Glutamatergic neuron (in vitro differentiated cells): ENCODE measurements at regions not wholly inside any gene's neighbourhood (a gene's known extent, or its start where the extent isn't known, plus 50 kb on each side); places are given as distances from the start of the nearest gene placed in this dataset.
"Not testable (repeated sequence)": the region's sequence is repeated elsewhere in the genome, so short reads cannot be mapped to it uniquely, and the experiment has no call there.

Experiments
- DNase-seq: peaks from one replicate; pipeline ENCODE4 v3.0.0; 2022
- H3K27ac Mint-ChIP-seq: one replicate; pipeline ENCODE4 v1.8.0; 2020; ENCODE audit warnings: mild to moderate bottlenecking, mixed read lengths, inconsistent platforms; ENCODE audit not compliant: unreplicated experiment
- H3K27me3 Mint-ChIP-seq: one replicate; pipeline ENCODE4 v1.8.0; 2020; ENCODE audit warnings: mild to moderate bottlenecking, moderate library complexity, mixed read lengths, inconsistent platforms; ENCODE audit not compliant: unreplicated experiment
- H3K36me3 Mint-ChIP-seq: one replicate; pipeline ENCODE4 v1.8.0; 2020; ENCODE audit warnings: mild to moderate bottlenecking, mixed read lengths, inconsistent platforms; ENCODE audit not compliant: unreplicated experiment
- H3K4me1 Mint-ChIP-seq: one replicate; pipeline ENCODE4 v1.8.0; 2020; ENCODE audit warnings: mild to moderate bottlenecking, low read depth, mixed read lengths, inconsistent platforms; ENCODE audit not compliant: unreplicated experiment
- H3K4me3 Mint-ChIP-seq: one replicate; pipeline ENCODE4 v1.8.0; 2020; ENCODE audit warnings: mild to moderate bottlenecking, mixed read lengths, inconsistent platforms; ENCODE audit not compliant: unreplicated experiment
- H3K9me3 Mint-ChIP-seq: one replicate; pipeline ENCODE4 v1.8.0; 2020; ENCODE audit warnings: mild to moderate bottlenecking, moderate library complexity, mixed read lengths, inconsistent platforms; ENCODE audit not compliant: unreplicated experiment
- TF ChIP-seq, protein P1 (sequence below): fragments of 200-600 bp; sonication (generic); IDR thresholded peaks from one replicate; pipeline ENCODE4 v1.5.0; 2021; ENCODE audit not compliant: partially characterized antibody, unreplicated experiment

DNA sequence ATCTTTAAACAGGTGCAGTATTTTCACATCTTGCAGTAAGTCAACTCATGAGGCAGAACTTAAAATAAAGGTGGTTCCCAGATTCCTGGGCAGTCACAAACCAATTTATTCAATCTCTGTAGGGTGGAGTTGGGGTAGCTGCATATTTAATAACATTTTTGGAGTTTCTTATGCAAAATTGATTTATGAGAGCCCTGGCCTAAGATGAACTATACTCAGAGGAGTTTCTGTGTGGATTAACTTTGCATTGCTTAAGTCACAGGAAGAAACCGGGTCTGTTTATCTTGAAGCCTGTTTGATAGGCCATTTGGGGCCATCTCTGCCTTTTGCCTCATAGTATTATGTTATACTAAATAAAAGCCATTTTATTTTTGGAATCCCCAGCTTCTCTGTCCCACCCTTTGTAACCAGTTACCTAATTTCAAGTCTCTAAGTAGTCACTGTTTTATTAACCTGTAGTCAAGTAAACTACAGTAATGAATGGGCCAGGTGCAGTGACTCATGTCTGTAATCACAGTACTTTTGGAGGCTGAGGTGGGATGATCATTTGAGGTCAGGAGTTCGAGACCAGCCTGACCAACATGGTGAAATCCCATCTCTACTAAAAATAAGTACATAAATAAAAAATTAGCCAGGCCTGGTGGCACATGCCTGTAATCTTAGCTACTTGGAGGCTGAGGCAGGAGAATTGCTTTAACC lies 104.4 kb upstream of the FAM3C start:
- Mint-ChIP-seq H3K27me3 (no peaks in the 10 kb centered on the region), H3K4me1 (no peaks in the 10 kb centered on the region), H3K9me3 (peaks cover 4% of the 10 kb centered on the region), H3K27ac (no peak overlapping the region), H3K4me3 (no peak overlapping the region), H3K36me3 (peaks cover under 1% of the 10 kb centered on the region)
- DNase-seq = no peak
- TF ChIP-seq, protein P1, sequence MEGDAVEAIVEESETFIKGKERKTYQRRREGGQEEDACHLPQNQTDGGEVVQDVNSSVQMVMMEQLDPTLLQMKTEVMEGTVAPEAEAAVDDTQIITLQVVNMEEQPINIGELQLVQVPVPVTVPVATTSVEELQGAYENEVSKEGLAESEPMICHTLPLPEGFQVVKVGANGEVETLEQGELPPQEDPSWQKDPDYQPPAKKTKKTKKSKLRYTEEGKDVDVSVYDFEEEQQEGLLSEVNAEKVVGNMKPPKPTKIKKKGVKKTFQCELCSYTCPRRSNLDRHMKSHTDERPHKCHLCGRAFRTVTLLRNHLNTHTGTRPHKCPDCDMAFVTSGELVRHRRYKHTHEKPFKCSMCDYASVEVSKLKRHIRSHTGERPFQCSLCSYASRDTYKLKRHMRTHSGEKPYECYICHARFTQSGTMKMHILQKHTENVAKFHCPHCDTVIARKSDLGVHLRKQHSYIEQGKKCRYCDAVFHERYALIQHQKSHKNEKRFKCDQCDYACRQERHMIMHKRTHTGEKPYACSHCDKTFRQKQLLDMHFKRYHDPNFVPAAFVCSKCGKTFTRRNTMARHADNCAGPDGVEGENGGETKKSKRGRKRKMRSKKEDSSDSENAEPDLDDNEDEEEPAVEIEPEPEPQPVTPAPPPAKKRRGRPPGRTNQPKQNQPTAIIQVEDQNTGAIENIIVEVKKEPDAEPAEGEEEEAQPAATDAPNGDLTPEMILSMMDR = no peak

DNA sequence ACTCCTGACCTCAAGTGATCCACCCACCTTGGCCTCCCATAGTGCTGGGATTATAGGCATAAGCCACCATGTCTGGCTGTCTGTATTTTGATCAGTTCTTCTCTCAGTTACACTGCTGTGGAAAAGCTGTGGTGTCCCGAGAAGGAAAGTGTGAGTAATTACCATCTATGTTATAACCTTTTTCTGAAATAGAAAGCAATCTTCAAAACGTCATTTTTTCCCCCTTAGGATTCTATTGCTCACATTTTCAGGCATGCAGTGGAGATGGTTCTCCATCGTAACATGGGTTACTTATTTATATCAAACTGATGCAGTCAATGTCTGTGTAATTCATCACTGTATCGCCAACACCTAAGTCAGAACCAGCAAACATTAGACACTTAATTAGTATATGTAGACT lies 103.5 kb upstream of the FAM3C start:
- Mint-ChIP-seq H3K4me1 (no peaks in the 10 kb centered on the region), H3K27me3 (no peaks in the 10 kb centered on the region)

DNA sequence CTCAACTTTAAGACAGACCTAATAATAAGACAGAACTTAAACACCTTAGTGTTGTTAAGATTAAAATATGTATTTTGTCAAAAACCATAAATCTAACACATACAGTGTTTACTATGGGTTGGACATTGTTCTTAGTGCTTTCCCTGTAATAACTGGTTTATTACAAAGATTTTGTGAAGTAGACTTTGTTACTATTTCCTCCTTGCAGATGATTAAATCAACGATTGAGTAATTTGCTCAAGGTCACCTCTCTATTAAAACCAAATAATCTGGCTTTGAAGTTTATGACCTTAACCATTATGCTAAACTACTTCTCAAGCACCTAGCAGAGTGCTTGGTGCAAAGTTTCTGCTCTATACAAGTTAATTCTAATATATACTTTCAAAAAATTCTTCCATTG lies 102.7 kb upstream of the FAM3C start:
- no peak overlapping the region for H3K27ac Mint-ChIP-seq
- TF ChIP-seq, protein P1 = no peak
- no peaks in the 10 kb centered on the region for H3K27me3 Mint-ChIP-seq
- DNase-seq = no peak
- no peak overlapping the region for H3K4me3 Mint-ChIP-seq
- no peaks in the 10 kb centered on the region for H3K36me3 Mint-ChIP-seq
- no peaks in the 10 kb centered on the region for H3K9me3 Mint-ChIP-seq
- H3K4me1 Mint-ChIP-seq = no peaks in the 10 kb centered on the region

More for the DNA sequence above, 103.5 kb upstream of the FAM3C start:
- Mint-ChIP-seq H3K4me3 (no peak overlapping the region), H3K27ac (no peak overlapping the region), H3K9me3 (peaks cover under 1% of the 10 kb centered on the region), H3K36me3 (no peaks in the 10 kb centered on the region)
- DNase-seq = no peak
- TF ChIP-seq, protein P1 = no peak

DNA sequence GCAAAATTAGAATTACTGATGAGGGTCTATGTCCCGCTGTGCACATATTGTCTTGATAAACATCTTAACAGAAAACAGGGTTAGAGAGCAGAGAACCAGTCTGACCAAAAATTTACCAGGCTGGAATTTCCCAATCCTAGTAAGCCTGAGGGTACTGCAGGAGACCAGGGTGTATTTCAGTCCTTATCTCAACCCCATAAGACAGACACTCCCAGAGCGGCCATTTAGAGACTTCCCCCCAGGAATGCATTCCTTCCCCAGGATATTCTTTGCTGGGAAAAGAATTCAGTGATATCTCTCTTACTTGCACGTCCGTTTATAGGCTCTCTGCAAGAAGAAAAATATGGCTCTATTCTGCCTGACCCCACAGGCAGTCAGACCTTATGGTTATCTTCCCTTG lies 101.4 kb upstream of the FAM3C start:
- not testable (repeated sequence) for H3K36me3 Mint-ChIP-seq, H3K27ac Mint-ChIP-seq, H3K9me3 Mint-ChIP-seq, H3K27me3 Mint-ChIP-seq, H3K4me3 Mint-ChIP-seq, H3K4me1 Mint-ChIP-seq, DNase-seq

DNA sequence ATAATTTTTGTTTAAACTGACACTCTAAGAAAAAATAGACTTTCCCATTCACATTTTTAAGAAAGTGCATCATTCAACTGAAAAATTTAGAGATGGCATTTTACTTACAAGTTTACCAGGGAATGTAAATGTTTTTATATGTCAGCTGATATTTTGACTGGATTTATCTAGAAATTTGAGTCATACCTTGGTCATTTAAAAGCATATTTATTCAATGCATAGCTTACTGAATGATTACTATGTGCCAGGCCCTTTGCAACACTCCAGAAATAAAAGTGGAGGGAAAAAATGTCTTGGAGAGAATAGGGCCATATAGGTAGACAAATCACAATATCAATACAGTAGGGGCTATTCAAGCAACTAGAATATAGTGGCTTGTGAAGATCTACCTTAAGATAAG lies 98.4 kb upstream of the FAM3C start:
- Mint-ChIP-seq H3K27me3 (no peaks in the 10 kb centered on the region), H3K9me3 (no peaks in the 10 kb centered on the region), H3K36me3 (no peaks in the 10 kb centered on the region), H3K27ac (no peak overlapping the region), H3K4me3 (no peak overlapping the region), H3K4me1 (no peaks in the 10 kb centered on the region)
- DNase-seq = no peak
- TF ChIP-seq, protein P1 = no peak
